DOHH2 (cell line): ENCODE measurements at regions not wholly inside any gene's neighbourhood (a gene's known extent, or its start where the extent isn't known, plus 50 kb on each side); places are given as distances from the start of the nearest gene placed in this dataset.

Experiments
- EZH2phosphoT487 ChIP-seq: fragments of 200-600 bp; sonication (generic); IDR thresholded peaks from 2 replicates; pipeline ENCODE4 v1.6.1; 2017; ENCODE audit warnings: borderline replicate concordance, mild to moderate bottlenecking, antibody characterized with exemption, low read length, moderate library complexity, mixed read lengths
- TF ChIP-seq, protein P1 (sequence below): fragments of 200-600 bp; sonication (generic); IDR thresholded peaks from one replicate; pipeline ENCODE4 v1.5.1; 2014; ENCODE audit warnings: antibody characterized with exemption, mild to moderate bottlenecking, low read depth, low read length; ENCODE audit not compliant: poor library complexity, severe bottlenecking

DNA sequence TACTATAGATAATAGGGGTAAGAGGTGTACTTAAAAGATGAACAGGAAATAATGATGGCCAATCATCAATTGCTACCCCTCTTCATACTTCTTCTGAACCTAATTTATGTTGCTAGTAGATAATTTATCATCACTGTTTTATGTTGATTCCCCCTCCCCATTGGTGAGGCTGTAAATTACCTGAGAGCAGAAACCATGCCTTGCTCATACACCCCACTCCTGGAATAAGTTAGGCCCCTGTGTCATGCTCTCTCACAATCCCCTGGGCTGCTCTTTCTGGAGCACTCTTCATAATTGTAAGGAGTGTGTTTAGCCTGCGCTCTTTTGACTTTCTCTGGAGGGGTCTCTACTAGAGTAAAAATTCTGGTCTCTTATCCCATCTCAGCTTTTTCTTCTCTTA, 180.7 kb downstream of the PAH start:
- TF ChIP-seq, protein P1, sequence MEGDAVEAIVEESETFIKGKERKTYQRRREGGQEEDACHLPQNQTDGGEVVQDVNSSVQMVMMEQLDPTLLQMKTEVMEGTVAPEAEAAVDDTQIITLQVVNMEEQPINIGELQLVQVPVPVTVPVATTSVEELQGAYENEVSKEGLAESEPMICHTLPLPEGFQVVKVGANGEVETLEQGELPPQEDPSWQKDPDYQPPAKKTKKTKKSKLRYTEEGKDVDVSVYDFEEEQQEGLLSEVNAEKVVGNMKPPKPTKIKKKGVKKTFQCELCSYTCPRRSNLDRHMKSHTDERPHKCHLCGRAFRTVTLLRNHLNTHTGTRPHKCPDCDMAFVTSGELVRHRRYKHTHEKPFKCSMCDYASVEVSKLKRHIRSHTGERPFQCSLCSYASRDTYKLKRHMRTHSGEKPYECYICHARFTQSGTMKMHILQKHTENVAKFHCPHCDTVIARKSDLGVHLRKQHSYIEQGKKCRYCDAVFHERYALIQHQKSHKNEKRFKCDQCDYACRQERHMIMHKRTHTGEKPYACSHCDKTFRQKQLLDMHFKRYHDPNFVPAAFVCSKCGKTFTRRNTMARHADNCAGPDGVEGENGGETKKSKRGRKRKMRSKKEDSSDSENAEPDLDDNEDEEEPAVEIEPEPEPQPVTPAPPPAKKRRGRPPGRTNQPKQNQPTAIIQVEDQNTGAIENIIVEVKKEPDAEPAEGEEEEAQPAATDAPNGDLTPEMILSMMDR, result no peak
- TF ChIP-seq EZH2phosphoT487, result no peak
